ENCODE measurements at regions not wholly inside any gene's neighbourhood (a gene's known extent, or its start where the extent isn't known, plus 50 kb on each side); places are given as distances from the start of the nearest gene placed in this dataset.
"Not testable (repeated sequence)": the region's sequence is repeated elsewhere in the genome, so short reads cannot be mapped to it uniquely, and the experiment has no call there.

- no peak for DNase-seq (ENCODE audit: low read depth in 4 of 4, low spot score in 3 of 4)
Measured at GRCh38 chr9:135173066-135173465, 85.6 kb downstream of the OLFM1 start.

- DNase-seq (ENCODE audit: low read depth in 4 of 4, low spot score in 3 of 4): no peak
Measured at GRCh38 chr9:135174248-135174647, 86.8 kb downstream of the OLFM1 start.

GRCh38 chr9:135174981-135175380, 87.5 kb downstream of the OLFM1 start:
- DNase-seq (ENCODE audit: low read depth in 4 of 4, low spot score in 3 of 4): no peak

GRCh38 chr9:135176284-135176683, 88.8 kb downstream of the OLFM1 start:
- no peak for DNase-seq (ENCODE audit: low read depth in 4 of 4, low spot score in 3 of 4)

- not testable (repeated sequence) for DNase-seq (ENCODE audit: low read depth in 4 of 4, low spot score in 3 of 4)
Measured at GRCh38 chr9:135177562-135177961, 90.1 kb downstream of the OLFM1 start.

GRCh38 chr9:135178498-135178897, 91.0 kb downstream of the OLFM1 start:
- DNase-seq (ENCODE audit: low read depth in 4 of 4, low spot score in 3 of 4): no peak

- no peak for DNase-seq (ENCODE audit: low read depth in 4 of 4, low spot score in 3 of 4)
Measured at GRCh38 chr9:135179041-135179440, 91.6 kb downstream of the OLFM1 start.

- no peak for DNase-seq (ENCODE audit: low read depth in 4 of 4, low spot score in 3 of 4)
Measured at GRCh38 chr9:135179976-135180375, 92.5 kb downstream of the OLFM1 start.

GRCh38 chr9:135180586-135180985, 93.1 kb downstream of the OLFM1 start:
- DNase-seq (ENCODE audit: low read depth in 4 of 4, low spot score in 3 of 4): no peak

- no peak for DNase-seq (ENCODE audit: low read depth in 4 of 4, low spot score in 3 of 4)
Measured at GRCh38 chr9:135181336-135181735, 93.9 kb downstream of the OLFM1 start.

- DNase-seq (ENCODE audit: low read depth in 4 of 4, low spot score in 3 of 4): not testable (repeated sequence)
Measured at GRCh38 chr9:135181841-135182240, 94.4 kb downstream of the OLFM1 start.

- DNase-seq (ENCODE audit: low read depth in 4 of 4, low spot score in 3 of 4): no peak
Measured at GRCh38 chr9:135183069-135183468, 95.6 kb downstream of the OLFM1 start.

- DNase-seq (ENCODE audit: low read depth in 4 of 4, low spot score in 3 of 4): no peak
Measured at GRCh38 chr9:135183528-135184180, 96.2 kb downstream of the OLFM1 start.

- DNase-seq (ENCODE audit: low read depth in 4 of 4, low spot score in 3 of 4): no peak
Measured at GRCh38 chr9:135184181-135185053, 96.9 kb downstream of the OLFM1 start.

- DNase-seq (ENCODE audit: low read depth in 4 of 4, low spot score in 3 of 4): no peak
Measured at GRCh38 chr9:135185060-135185459, 97.6 kb downstream of the OLFM1 start.

GRCh38 chr9:135186248-135187164, 99.0 kb downstream of the OLFM1 start:
- DNase-seq (ENCODE audit: low read depth in 4 of 4, low spot score in 3 of 4): no peak

GRCh38 chr9:135187365-135187764, 99.9 kb downstream of the OLFM1 start:
- no peak for DNase-seq (ENCODE audit: low read depth in 4 of 4, low spot score in 3 of 4)

GRCh38 chr9:135188681-135189151, 101.2 kb downstream of the OLFM1 start:
- DNase-seq (ENCODE audit: low read depth in 4 of 4, low spot score in 3 of 4): no peak

GRCh38 chr9:135189497-135189896, 102.0 kb downstream of the OLFM1 start:
- DNase-seq (ENCODE audit: low read depth in 4 of 4, low spot score in 3 of 4): no peak

- no peak for DNase-seq (ENCODE audit: low read depth in 4 of 4, low spot score in 3 of 4)
Measured at GRCh38 chr9:135190789-135191577, 103.5 kb downstream of the OLFM1 start.
